ENCODE measurements at regions not wholly inside any gene's neighbourhood (a gene's known extent, or its start where the extent isn't known, plus 50 kb on each side); places are given as distances from the start of the nearest gene placed in this dataset.

DNA sequence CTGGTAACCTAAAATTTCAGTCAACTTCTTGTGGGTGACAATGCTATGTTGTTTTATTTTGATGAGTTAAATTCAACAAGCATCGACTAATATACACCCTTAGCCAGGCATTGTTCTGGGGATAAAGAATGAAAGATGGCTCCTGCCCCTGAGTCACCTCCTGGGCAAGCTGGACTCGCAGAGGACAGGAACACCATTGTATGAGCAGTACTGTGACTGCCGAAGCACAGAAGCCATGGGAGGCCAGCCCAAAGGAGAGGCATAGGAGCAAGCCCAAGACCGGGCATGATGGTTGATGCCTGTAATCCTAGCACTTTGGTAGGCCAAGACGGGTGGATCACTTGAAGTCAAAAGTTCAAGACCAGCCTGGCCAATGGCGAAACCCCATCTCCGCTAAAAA, 555.2 kb downstream of the OMA1 start:
- CTCF ChIA-PET (ENCODE audit: low intra/inter-chr PET ratio) = no interaction called here
- 0% methylated on average over 7 of the region's 7 CpGs for WGBS (ENCODE audit: insufficient coverage, low coverage, missing lambda C conversion rate)

DNA sequence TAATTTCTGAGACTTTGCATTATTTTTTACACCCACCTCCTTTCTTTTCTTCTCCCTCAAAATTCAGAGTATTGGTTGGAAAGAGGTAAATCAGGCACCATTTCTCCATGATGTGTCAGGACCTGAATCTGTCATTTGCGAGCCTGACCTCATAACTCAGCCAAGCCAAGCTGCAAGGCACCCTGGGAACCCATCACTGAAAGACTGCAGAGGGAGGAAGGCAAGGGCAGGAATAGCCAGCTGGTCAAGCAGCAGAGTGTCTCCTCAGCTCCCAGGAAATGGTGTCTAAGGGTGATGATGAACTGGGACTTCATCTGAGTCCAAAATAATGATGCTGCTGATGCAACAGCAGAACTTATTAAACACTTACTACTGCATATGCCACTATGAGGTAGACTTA, 556.6 kb downstream of the OMA1 start:
- no peaks in the 10 kb centered on the region for H3K36me3 ChIP-seq (ENCODE audit: control insufficient read depth, insufficient read depth, low read length)
- H3K4me1 ChIP-seq (replicated peaks in 1 of 2; ENCODE audit: control insufficient read depth in 2 of 2, insufficient read depth in 2 of 2, low read length in 2 of 2) = no peaks in the 10 kb centered on the region
- H3K4me3 ChIP-seq = no peak overlapping the region
- no peaks in the 10 kb centered on the region for H3K27me3 ChIP-seq (ENCODE audit: control insufficient read depth in 2 of 2, insufficient read depth in 2 of 2, low read length in 2 of 2)
- H3K79me2 ChIP-seq (ENCODE audit: control insufficient read depth, insufficient read depth, low read length) = no peaks in the 10 kb centered on the region
- in situ Hi-C loops (cut with MboI) = no loop called here
- H3K4me2 ChIP-seq (ENCODE audit: insufficient read depth, low read length) = no peak overlapping the region
- no peak for DNase-seq (ENCODE audit: extremely low read depth in 1 of 4, low spot score in 3 of 4)
- POLR2A ChIA-PET = interaction anchor here (1.0 kb wide), 1 partner anchor 17 kb away, joined by 3 read pairs; no protein-coding TSS in a partner anchor
- no peak for FAIRE-seq
- no peak for ATAC-seq
- BruUV-seq (replicated peaks) = no TSS peak
- 0% methylated on average over 1 of the region's 1 CpG for WGBS (ENCODE audit: insufficient coverage, low coverage, missing lambda C conversion rate)
- no peaks in the 10 kb centered on the region for H3K9me3 ChIP-seq (replicated peaks; ENCODE audit: control insufficient read depth, insufficient read depth, low read depth, low read length)
- no peaks in the 10 kb centered on the region for H4K20me1 ChIP-seq (replicated peaks; ENCODE audit: control insufficient read depth, insufficient read depth, low read length)
- no peak overlapping the region for H3K27ac ChIP-seq (ENCODE audit: extremely low read depth, low read depth, low read length)
- H3K9me1 ChIP-seq (ENCODE audit: control insufficient read depth, insufficient read depth, low read length) = no peaks in the 10 kb centered on the region
- H3K9ac ChIP-seq (ENCODE audit: insufficient read depth in 1 of 2, low read depth in 2 of 2, low read length in 2 of 2) = no peak overlapping the region
- CTCF ChIA-PET (ENCODE audit: low intra/inter-chr PET ratio) = interaction anchor here (0.6 kb wide), 1 partner anchor 886 kb away, joined by 4 read pairs; no protein-coding TSS in a partner anchor
- H2AFZ ChIP-seq (ENCODE audit: low read depth, low read length) = no peak overlapping the region
- intact Hi-C loops (cut with micrococcal nuclease) = no loop called here
- TF ChIP-seq, protein P1, sequence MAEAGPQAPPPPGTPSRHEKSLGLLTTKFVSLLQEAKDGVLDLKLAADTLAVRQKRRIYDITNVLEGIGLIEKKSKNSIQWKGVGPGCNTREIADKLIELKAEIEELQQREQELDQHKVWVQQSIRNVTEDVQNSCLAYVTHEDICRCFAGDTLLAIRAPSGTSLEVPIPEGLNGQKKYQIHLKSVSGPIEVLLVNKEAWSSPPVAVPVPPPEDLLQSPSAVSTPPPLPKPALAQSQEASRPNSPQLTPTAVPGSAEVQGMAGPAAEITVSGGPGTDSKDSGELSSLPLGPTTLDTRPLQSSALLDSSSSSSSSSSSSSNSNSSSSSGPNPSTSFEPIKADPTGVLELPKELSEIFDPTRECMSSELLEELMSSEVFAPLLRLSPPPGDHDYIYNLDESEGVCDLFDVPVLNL (CRISPR knock-in tag; IDR thresholded peaks at IDR 0.05; ENCODE audit: low read depth) = no peak
- TF ChIP-seq CHCHD3 (CRISPR knock-in tag; IDR thresholded peaks at IDR 0.05) = no peak
- TF ChIP-seq NR3C1 (CRISPR knock-in tag; IDR thresholded peaks at IDR 0.05) = no peak
- TF ChIP-seq NCOA1 (IDR thresholded peaks at IDR 0.05; ENCODE audit: low read depth) = no peak
- no peak for TF ChIP-seq NRF1 (conservative IDR thresholded peaks at IDR 0.05 in 1 of 2, IDR thresholded peaks at IDR 0.05 in 1 of 2)
- TF ChIP-seq HNRNPLL (IDR thresholded peaks at IDR 0.05; ENCODE audit: low read depth, low read length, poor library complexity, severe bottlenecking) = no peak
- no peak for TF ChIP-seq RAD51 (IDR thresholded peaks at IDR 0.05; ENCODE audit: borderline replicate concordance, low read depth)
- TF ChIP-seq, protein P2, sequence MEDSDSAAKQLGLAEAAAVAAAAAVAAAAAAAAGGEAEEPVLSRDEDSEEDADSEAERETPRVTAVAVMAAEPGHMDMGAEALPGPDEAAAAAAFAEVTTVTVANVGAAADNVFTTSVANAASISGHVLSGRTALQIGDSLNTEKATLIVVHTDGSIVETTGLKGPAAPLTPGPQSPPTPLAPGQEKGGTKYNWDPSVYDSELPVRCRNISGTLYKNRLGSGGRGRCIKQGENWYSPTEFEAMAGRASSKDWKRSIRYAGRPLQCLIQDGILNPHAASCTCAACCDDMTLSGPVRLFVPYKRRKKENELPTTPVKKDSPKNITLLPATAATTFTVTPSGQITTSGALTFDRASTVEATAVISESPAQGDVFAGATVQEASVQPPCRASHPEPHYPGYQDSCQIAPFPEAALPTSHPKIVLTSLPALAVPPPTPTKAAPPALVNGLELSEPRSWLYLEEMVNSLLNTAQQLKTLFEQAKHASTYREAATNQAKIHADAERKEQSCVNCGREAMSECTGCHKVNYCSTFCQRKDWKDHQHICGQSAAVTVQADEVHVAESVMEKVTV (CRISPR knock-in tag; IDR thresholded peaks at IDR 0.05) = no peak
- TF ChIP-seq CCAR2 (IDR thresholded peaks at IDR 0.05; ENCODE audit: low read depth, low read length) = no peak

More for the DNA sequence above, 555.2 kb downstream of the OMA1 start:
- POLR2A ChIA-PET = no interaction called here
- TF ChIP-seq, protein P3, sequence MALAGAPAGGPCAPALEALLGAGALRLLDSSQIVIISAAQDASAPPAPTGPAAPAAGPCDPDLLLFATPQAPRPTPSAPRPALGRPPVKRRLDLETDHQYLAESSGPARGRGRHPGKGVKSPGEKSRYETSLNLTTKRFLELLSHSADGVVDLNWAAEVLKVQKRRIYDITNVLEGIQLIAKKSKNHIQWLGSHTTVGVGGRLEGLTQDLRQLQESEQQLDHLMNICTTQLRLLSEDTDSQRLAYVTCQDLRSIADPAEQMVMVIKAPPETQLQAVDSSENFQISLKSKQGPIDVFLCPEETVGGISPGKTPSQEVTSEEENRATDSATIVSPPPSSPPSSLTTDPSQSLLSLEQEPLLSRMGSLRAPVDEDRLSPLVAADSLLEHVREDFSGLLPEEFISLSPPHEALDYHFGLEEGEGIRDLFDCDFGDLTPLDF (CRISPR knock-in tag; IDR thresholded peaks at IDR 0.05) = no peak
- TF ChIP-seq ESRRA (IDR thresholded peaks at IDR 0.05; ENCODE audit: borderline replicate concordance, low read depth) (no peak), CSDE1 (IDR thresholded peaks at IDR 0.05) (no peak), GTF2F1 (IDR thresholded peaks at IDR 0.05; ENCODE audit: low read depth, low read length) (no peak), ZC3H11A (IDR thresholded peaks at IDR 0.05; ENCODE audit: low read depth, low read length) (no peak), POU5F1 (IDR thresholded peaks at IDR 0.05; ENCODE audit: borderline replicate concordance, low read depth, low read length, partially characterized antibody) (no peak), EZH2 (IDR thresholded peaks at IDR 0.05; ENCODE audit: borderline replicate concordance, low read depth, low read length) (no peak), SOX6 (IDR thresholded peaks at IDR 0.05) (no peak), ETV5 (CRISPR knock-in tag; IDR thresholded peaks at IDR 0.05; ENCODE audit: low read depth) (no peak), ZSCAN32 (CRISPR knock-in tag; IDR thresholded peaks at IDR 0.05) (no peak)
- Histone ChIP-seq H3K27ac (ENCODE audit: extremely low read depth, low read depth, low read length) (no peak overlapping the region), H2AFZ (ENCODE audit: low read depth, low read length) (no peak overlapping the region), H3K9me1 (ENCODE audit: control insufficient read depth, insufficient read depth, low read length) (no peaks in the 10 kb centered on the region), H3K9me3 (replicated peaks; ENCODE audit: control insufficient read depth, insufficient read depth, low read depth, low read length) (no peaks in the 10 kb centered on the region), H3K4me2 (ENCODE audit: insufficient read depth, low read length) (no peak overlapping the region), H3K9ac (ENCODE audit: insufficient read depth in 1 of 2, low read depth in 2 of 2, low read length in 2 of 2) (no peak overlapping the region), H3K27me3 (ENCODE audit: control insufficient read depth in 2 of 2, insufficient read depth in 2 of 2, low read length in 2 of 2) (no peaks in the 10 kb centered on the region), H4K20me1 (replicated peaks; ENCODE audit: control insufficient read depth, insufficient read depth, low read length) (no peaks in the 10 kb centered on the region), H3K36me3 (ENCODE audit: control insufficient read depth, insufficient read depth, low read length) (no peaks in the 10 kb centered on the region), H3K4me3 (no peak overlapping the region), H3K79me2 (ENCODE audit: control insufficient read depth, insufficient read depth, low read length) (no peaks in the 10 kb centered on the region), H3K4me1 (replicated peaks in 1 of 2; ENCODE audit: control insufficient read depth in 2 of 2, insufficient read depth in 2 of 2, low read length in 2 of 2) (no peaks in the 10 kb centered on the region)
- intact Hi-C loops (cut with micrococcal nuclease) (no loop called here), in situ Hi-C loops (cut with MboI) (no loop called here)
- DNase-seq (ENCODE audit: extremely low read depth in 1 of 4, low spot score in 3 of 4) = no peak
- ATAC-seq = no peak
- FAIRE-seq = no peak
- no TSS peak for BruUV-seq (replicated peaks)

All from K562 (cell line).